Panc1 (cell line): ENCODE measurements at regions not wholly inside any gene's neighbourhood (a gene's known extent, or its start where the extent isn't known, plus 50 kb on each side); places are given as distances from the start of the nearest gene placed in this dataset.

ENCODE experiments used
- POLR2AphosphoS5 ChIP-seq: IDR thresholded peaks from 2 replicates; pipeline ENCODE4 v1.6.1; 2012; ENCODE audit warnings: mild to moderate bottlenecking, low read depth, low read length, moderate library complexity
- SIN3A ChIP-seq: IDR thresholded peaks from 2 replicates; pipeline ENCODE4 v1.6.1; 2012; ENCODE audit warnings: low read depth, mild to moderate bottlenecking, low read length, moderate library complexity, borderline replicate concordance; ENCODE audit not compliant: insufficient read depth
- TCF7L2 ChIP-seq: IDR thresholded peaks from 2 replicates; pipeline ENCODE4 v1.6.1; 2011; ENCODE audit warnings: mild to moderate bottlenecking, low read depth, low read length, inconsistent platforms
- TF ChIP-seq, protein P1 (sequence below): fragments of 450-650 bp; IDR thresholded peaks from 2 replicates; pipeline ENCODE4 v1.5.1; 2017; ENCODE audit warnings: mild to moderate bottlenecking
- TF ChIP-seq, protein P2 (sequence below), 2 experiments: IDR thresholded peaks; 2 replicates each; pipeline ENCODE4 v1.6.1; 2011 to 2012; ENCODE audit warnings: low read depth in 2 of 2, control low read depth in 1 of 2, low read length in 1 of 2, mild to moderate bottlenecking in 1 of 2, moderate library complexity in 1 of 2; ENCODE audit not compliant: insufficient read depth in 1 of 2

DNA sequence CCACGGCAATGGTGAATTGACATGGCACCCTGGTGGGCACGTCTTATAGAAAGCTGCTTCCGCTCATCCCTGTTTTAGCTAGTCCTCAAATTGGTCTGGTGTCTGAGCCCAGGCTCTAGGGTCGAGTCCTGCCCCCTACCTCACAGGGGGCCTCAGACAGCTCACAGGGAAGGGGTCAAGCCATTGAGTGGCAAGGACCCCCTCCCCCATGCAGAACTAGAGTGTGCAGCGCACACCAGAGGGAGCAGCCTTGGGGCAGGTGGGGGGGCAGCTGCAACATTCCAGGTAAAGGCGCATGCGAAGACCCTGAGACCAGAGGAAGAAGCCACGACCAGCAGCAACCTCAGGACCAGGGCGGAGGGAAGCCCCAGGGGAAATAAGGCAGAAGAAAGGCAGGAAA, 240.4 kb upstream of the PPP2R2D start:
- TF ChIP-seq POLR2AphosphoS5 = no peak
- TF ChIP-seq, protein P1, sequence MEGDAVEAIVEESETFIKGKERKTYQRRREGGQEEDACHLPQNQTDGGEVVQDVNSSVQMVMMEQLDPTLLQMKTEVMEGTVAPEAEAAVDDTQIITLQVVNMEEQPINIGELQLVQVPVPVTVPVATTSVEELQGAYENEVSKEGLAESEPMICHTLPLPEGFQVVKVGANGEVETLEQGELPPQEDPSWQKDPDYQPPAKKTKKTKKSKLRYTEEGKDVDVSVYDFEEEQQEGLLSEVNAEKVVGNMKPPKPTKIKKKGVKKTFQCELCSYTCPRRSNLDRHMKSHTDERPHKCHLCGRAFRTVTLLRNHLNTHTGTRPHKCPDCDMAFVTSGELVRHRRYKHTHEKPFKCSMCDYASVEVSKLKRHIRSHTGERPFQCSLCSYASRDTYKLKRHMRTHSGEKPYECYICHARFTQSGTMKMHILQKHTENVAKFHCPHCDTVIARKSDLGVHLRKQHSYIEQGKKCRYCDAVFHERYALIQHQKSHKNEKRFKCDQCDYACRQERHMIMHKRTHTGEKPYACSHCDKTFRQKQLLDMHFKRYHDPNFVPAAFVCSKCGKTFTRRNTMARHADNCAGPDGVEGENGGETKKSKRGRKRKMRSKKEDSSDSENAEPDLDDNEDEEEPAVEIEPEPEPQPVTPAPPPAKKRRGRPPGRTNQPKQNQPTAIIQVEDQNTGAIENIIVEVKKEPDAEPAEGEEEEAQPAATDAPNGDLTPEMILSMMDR = no peak
- no peak for TF ChIP-seq SIN3A
- TF ChIP-seq, protein P2, sequence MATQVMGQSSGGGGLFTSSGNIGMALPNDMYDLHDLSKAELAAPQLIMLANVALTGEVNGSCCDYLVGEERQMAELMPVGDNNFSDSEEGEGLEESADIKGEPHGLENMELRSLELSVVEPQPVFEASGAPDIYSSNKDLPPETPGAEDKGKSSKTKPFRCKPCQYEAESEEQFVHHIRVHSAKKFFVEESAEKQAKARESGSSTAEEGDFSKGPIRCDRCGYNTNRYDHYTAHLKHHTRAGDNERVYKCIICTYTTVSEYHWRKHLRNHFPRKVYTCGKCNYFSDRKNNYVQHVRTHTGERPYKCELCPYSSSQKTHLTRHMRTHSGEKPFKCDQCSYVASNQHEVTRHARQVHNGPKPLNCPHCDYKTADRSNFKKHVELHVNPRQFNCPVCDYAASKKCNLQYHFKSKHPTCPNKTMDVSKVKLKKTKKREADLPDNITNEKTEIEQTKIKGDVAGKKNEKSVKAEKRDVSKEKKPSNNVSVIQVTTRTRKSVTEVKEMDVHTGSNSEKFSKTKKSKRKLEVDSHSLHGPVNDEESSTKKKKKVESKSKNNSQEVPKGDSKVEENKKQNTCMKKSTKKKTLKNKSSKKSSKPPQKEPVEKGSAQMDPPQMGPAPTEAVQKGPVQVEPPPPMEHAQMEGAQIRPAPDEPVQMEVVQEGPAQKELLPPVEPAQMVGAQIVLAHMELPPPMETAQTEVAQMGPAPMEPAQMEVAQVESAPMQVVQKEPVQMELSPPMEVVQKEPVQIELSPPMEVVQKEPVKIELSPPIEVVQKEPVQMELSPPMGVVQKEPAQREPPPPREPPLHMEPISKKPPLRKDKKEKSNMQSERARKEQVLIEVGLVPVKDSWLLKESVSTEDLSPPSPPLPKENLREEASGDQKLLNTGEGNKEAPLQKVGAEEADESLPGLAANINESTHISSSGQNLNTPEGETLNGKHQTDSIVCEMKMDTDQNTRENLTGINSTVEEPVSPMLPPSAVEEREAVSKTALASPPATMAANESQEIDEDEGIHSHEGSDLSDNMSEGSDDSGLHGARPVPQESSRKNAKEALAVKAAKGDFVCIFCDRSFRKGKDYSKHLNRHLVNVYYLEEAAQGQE (IDR thresholded peaks at IDR 0.05; ENCODE audit: insufficient read depth in 1 of 2, low read depth in 2 of 2, low read length in 1 of 2) = no peak
- no peak for TF ChIP-seq TCF7L2
